ENCODE measurements at regions not wholly inside any gene's neighbourhood (a gene's known extent, or its start where the extent isn't known, plus 50 kb on each side); places are given as distances from the start of the nearest gene placed in this dataset.
A peak's percentile ranks its signal among the peaks of the same experiment; 100 is the strongest.

- H3K27ac ChIP-seq: no peak overlapping the region
- TF ChIP-seq ZFX (IDR thresholded peaks at IDR 0.05): no peak
- TF ChIP-seq, protein P1, sequence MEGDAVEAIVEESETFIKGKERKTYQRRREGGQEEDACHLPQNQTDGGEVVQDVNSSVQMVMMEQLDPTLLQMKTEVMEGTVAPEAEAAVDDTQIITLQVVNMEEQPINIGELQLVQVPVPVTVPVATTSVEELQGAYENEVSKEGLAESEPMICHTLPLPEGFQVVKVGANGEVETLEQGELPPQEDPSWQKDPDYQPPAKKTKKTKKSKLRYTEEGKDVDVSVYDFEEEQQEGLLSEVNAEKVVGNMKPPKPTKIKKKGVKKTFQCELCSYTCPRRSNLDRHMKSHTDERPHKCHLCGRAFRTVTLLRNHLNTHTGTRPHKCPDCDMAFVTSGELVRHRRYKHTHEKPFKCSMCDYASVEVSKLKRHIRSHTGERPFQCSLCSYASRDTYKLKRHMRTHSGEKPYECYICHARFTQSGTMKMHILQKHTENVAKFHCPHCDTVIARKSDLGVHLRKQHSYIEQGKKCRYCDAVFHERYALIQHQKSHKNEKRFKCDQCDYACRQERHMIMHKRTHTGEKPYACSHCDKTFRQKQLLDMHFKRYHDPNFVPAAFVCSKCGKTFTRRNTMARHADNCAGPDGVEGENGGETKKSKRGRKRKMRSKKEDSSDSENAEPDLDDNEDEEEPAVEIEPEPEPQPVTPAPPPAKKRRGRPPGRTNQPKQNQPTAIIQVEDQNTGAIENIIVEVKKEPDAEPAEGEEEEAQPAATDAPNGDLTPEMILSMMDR (conservative IDR thresholded peaks at IDR 0.05): no peak
Measured at GRCh38 chr4:162683659-162684370, 482.9 kb downstream of the NAF1 start.

DNA sequence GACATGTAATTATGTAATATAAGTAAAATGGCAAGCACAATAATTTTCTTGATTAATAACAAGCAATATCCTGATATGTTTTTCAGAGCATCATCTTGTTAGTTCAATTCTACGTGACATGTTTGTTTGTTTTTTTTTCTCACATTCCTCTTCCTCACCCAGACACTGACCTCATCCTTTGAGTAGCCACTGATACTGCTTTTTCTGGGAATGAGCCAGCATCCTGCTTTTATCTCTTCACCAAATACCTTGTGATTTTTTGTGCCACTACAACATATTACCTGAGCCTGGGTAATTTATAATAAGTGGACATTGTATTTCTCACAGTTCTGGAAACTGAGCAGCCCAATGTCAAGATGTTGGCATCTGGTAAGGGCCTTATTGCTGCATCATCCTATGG lies 484.0 kb downstream of the NAF1 start:
- TF ChIP-seq ZFX (IDR thresholded peaks at IDR 0.05): no peak
- TF ChIP-seq, protein P1 (conservative IDR thresholded peaks at IDR 0.05): no peak
- H3K27ac ChIP-seq: no peak overlapping the region

DNA sequence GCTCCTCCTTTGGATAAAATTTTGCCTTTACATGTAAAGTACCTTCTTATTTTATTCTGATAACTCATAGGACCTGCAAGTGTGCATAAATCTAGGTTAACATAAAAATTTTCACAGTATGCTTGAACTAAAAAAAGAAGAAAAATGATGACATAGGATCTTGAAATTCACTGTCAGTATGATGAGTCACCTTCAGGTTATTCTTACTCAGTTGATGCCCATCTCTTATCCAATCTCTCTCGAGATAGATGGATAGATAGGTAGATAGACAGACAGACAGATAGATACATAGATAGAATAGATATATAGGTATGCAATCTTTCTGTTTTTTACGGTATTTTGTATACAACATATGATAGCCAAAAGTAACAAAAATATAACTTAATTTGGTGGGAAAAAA lies 485.5 kb downstream of the NAF1 start:
- no peak overlapping the region for H3K27ac ChIP-seq
- TF ChIP-seq ZFX (IDR thresholded peaks at IDR 0.05): no peak
- TF ChIP-seq, protein P1 (conservative IDR thresholded peaks at IDR 0.05): no peak

GRCh38 chr4:162675661-162676060 lies 491.0 kb downstream of the NAF1 start:
- H3K27ac ChIP-seq: peak overlapping the region; percentile 72; the same call in 1 of the 2 replicates
- no peak for TF ChIP-seq ZFX (IDR thresholded peaks at IDR 0.05)
- TF ChIP-seq, protein P1 (conservative IDR thresholded peaks at IDR 0.05): no peak

- TF ChIP-seq, protein P1 (conservative IDR thresholded peaks at IDR 0.05): no peak
- no peak for TF ChIP-seq ZFX (IDR thresholded peaks at IDR 0.05)
- no peak overlapping the region for H3K27ac ChIP-seq
Measured at GRCh38 chr4:162661913-162662312, 498.1 kb upstream of the FSTL5 start.

DNA sequence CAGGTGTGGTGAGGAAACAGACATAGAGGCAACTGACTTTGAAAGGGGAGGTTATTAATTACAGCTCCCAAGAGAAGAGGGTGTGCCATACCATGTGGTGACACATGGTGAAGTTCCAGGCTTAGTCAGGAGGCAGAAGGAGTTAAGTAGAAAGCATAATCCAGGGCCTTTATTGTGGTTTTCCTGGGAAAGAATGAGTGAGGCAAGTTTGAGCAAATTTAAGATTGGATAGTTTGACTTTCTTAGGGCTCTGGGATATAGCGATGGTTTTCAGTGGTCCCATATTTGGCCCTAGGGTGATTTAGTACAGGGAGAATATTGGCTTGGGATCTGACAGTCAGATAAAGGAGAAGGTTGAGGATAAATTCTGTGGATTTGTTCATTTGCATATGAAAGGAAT lies 495.9 kb upstream of the FSTL5 start:
- no peak for TF ChIP-seq ZFX (IDR thresholded peaks at IDR 0.05)
- TF ChIP-seq, protein P1 (conservative IDR thresholded peaks at IDR 0.05): no peak
- H3K27ac ChIP-seq: no peak overlapping the region

DNA sequence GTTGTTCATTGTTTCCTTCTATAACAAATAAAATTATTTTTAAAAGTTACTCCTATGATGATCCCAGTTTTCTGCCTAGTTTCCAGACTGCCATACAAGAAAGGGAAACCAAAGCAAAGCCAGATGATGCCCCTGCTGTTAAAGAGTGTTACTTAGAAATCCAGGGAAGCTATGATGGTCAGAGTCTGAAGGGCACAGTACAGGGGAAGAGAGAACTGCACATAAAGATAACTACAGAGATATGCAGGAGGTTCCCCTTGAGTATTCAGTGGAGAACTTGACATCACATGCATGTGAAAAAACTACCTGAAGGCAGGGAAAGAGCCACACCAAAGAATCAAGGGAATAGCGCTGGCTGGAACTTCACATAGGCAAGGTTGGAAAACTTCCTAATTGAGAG lies 494.2 kb upstream of the FSTL5 start:
- TF ChIP-seq ZFX (IDR thresholded peaks at IDR 0.05): no peak
- TF ChIP-seq, protein P1 (conservative IDR thresholded peaks at IDR 0.05): no peak
- H3K27ac ChIP-seq: no peak overlapping the region
